ENCODE measurements at regions not wholly inside any gene's neighbourhood (a gene's known extent, or its start where the extent isn't known, plus 50 kb on each side); places are given as distances from the start of the nearest gene placed in this dataset.

DNA sequence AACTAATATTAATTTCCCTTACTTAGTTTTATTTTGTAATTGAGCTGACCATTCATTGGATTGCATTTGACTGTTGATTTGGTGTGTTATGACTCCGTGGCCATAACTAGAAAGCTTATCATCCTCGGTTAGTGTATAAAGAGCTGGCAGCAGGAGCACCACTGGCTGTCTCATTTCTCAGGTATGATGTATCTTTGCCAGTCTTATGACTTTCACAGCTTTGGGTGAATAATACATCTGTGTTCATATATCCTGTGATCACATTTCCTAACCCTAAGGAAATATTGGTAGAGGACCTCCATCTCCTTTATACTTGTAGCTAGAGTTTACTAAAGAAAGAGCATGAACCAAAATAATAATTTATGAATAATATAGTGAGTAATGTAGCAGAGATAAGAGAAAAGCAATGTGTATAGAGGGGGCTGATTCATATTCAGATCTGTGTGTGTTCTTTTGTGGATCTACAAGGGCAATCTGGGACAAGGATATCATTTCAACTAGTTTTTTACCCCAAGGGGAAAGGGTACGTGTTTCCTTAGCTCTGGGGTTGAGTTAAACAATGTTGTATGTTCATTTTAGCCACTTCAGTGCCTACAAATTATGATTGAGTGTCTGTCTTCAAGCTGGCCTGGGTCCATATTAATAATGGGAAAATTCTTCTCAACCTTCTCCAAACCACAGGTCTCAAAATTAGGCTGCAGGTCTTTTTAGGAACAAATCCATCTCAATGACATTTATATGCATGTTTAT, 901.7 kb downstream of the NTRK3 start:
- DNase-seq (ENCODE audit: low spot score) = no peak
- no peaks in the 10 kb centered on the region for H4K20me1 ChIP-seq (ENCODE audit: insufficient read depth, low read length)
- ChIA-PET CTCF (ENCODE audit: unreplicated experiment) (no interaction called here), POLR2A (interaction anchor here (0.6 to 0.8 kb wide), 3 partner anchors 69 to 379 kb away, joined by 3 to 4 read pairs (median 4); no protein-coding TSS in a partner anchor)
- H3K4me3 ChIP-seq (ENCODE audit: low read depth, low read length, poor library complexity, severe bottlenecking) = no peak overlapping the region
- H2AFZ ChIP-seq (ENCODE audit: low read length) = no peak overlapping the region
- H3K36me3 ChIP-seq (ENCODE audit: insufficient read depth, low read length) = no peaks in the 10 kb centered on the region
- no peak overlapping the region for H3K4me2 ChIP-seq (ENCODE audit: low read length)
- H3K4me1 ChIP-seq (ENCODE audit: insufficient read depth, low read length, poor library complexity, severe bottlenecking) = no peaks in the 10 kb centered on the region
- H3K79me2 ChIP-seq (ENCODE audit: insufficient read depth, low read depth, low read length) = no peaks in the 10 kb centered on the region
- no TSS peak for BruUV-seq (replicated peaks)
- no peak for TF ChIP-seq EZH2phosphoT487 (IDR thresholded peaks at IDR 0.05; ENCODE audit: borderline replicate concordance, low read depth, low read length)
- TF ChIP-seq, protein P1, sequence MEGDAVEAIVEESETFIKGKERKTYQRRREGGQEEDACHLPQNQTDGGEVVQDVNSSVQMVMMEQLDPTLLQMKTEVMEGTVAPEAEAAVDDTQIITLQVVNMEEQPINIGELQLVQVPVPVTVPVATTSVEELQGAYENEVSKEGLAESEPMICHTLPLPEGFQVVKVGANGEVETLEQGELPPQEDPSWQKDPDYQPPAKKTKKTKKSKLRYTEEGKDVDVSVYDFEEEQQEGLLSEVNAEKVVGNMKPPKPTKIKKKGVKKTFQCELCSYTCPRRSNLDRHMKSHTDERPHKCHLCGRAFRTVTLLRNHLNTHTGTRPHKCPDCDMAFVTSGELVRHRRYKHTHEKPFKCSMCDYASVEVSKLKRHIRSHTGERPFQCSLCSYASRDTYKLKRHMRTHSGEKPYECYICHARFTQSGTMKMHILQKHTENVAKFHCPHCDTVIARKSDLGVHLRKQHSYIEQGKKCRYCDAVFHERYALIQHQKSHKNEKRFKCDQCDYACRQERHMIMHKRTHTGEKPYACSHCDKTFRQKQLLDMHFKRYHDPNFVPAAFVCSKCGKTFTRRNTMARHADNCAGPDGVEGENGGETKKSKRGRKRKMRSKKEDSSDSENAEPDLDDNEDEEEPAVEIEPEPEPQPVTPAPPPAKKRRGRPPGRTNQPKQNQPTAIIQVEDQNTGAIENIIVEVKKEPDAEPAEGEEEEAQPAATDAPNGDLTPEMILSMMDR (conservative IDR thresholded peaks at IDR 0.05; ENCODE audit: low read length) = no peak
- H3K9me2 ChIP-seq (ENCODE audit: insufficient read depth, low read length) = no peaks in the 10 kb centered on the region
- no peak overlapping the region for H3K27ac ChIP-seq (ENCODE audit: low read depth, low read length, poor library complexity, severe bottlenecking)
- no peaks in the 10 kb centered on the region for H3K9me3 ChIP-seq (ENCODE audit: low read length)
- intact Hi-C loops (cut with micrococcal nuclease; ENCODE audit: unreplicated experiment) = no loop called here

DNA sequence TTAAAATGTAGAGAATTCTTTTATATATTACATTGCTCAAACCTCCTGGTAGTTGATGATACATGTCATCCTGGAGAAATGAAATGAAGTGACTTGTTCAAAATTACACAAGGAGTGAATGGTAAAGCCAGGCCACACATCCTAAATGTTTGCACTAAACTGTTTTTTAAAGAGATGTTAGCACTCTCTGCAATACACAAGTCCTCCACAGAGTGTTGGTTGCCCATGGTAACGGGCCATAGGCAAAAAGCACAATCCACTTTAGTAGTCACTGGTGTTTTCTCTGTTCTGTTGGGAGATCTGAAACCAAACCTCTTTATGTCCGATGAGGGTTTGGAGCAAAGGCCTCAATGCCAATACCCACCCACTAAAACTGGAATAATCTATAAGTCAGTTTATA, 907.4 kb downstream of the NTRK3 start:
- Histone ChIP-seq H4K20me1 (ENCODE audit: insufficient read depth, low read length) (no peaks in the 10 kb centered on the region), H3K36me3 (ENCODE audit: insufficient read depth, low read length) (no peaks in the 10 kb centered on the region), H3K4me3 (ENCODE audit: low read depth, low read length, poor library complexity, severe bottlenecking) (no peak overlapping the region), H3K79me2 (ENCODE audit: insufficient read depth, low read depth, low read length) (no peaks in the 10 kb centered on the region), H3K4me2 (ENCODE audit: low read length) (no peak overlapping the region), H3K4me1 (ENCODE audit: insufficient read depth, low read length, poor library complexity, severe bottlenecking) (no peaks in the 10 kb centered on the region), H3K9me2 (ENCODE audit: insufficient read depth, low read length) (no peaks in the 10 kb centered on the region), H3K9me3 (ENCODE audit: low read length) (no peaks in the 10 kb centered on the region), H2AFZ (ENCODE audit: low read length) (no peak overlapping the region), H3K27ac (ENCODE audit: low read depth, low read length, poor library complexity, severe bottlenecking) (no peak overlapping the region)
- intact Hi-C loops (cut with micrococcal nuclease; ENCODE audit: unreplicated experiment) = no loop called here
- DNase-seq (ENCODE audit: low spot score) = no peak
- CTCF ChIA-PET (ENCODE audit: unreplicated experiment) = no interaction called here
- TF ChIP-seq, protein P1 (conservative IDR thresholded peaks at IDR 0.05; ENCODE audit: low read length) = no peak
- no peak for TF ChIP-seq EZH2phosphoT487 (IDR thresholded peaks at IDR 0.05; ENCODE audit: borderline replicate concordance, low read depth, low read length)
- no TSS peak for BruUV-seq (replicated peaks)
- POLR2A ChIA-PET = no interaction called here

GRCh38 chr15:87348746-87349145, 907.8 kb downstream of the NTRK3 start:
- H3K36me3 ChIP-seq (ENCODE audit: insufficient read depth, low read length) = no peaks in the 10 kb centered on the region
- no peaks in the 10 kb centered on the region for H3K9me2 ChIP-seq (ENCODE audit: insufficient read depth, low read length)
- H3K9me3 ChIP-seq (ENCODE audit: low read length) = no peaks in the 10 kb centered on the region
- H2AFZ ChIP-seq (ENCODE audit: low read length) = no peak overlapping the region
- DNase-seq (ENCODE audit: low spot score) = no peak
- intact Hi-C loops (cut with micrococcal nuclease; ENCODE audit: unreplicated experiment) = no loop called here
- H3K79me2 ChIP-seq (ENCODE audit: insufficient read depth, low read depth, low read length) = no peaks in the 10 kb centered on the region
- H3K4me2 ChIP-seq (ENCODE audit: low read length) = no peak overlapping the region
- ChIA-PET CTCF (ENCODE audit: unreplicated experiment) (no interaction called here), POLR2A (no interaction called here)
- no peak overlapping the region for H3K4me3 ChIP-seq (ENCODE audit: low read depth, low read length, poor library complexity, severe bottlenecking)
- H4K20me1 ChIP-seq (ENCODE audit: insufficient read depth, low read length) = no peaks in the 10 kb centered on the region
- no peaks in the 10 kb centered on the region for H3K4me1 ChIP-seq (ENCODE audit: insufficient read depth, low read length, poor library complexity, severe bottlenecking)
- no TSS peak for BruUV-seq (replicated peaks)
- H3K27ac ChIP-seq (ENCODE audit: low read depth, low read length, poor library complexity, severe bottlenecking) = no peak overlapping the region
- no peak for TF ChIP-seq EZH2phosphoT487 (IDR thresholded peaks at IDR 0.05; ENCODE audit: borderline replicate concordance, low read depth, low read length)
- TF ChIP-seq, protein P1 (conservative IDR thresholded peaks at IDR 0.05; ENCODE audit: low read length) = no peak

Measured in OCI-LY7 (cell line).